Panc1 (cell line): ENCODE measurements at regions not wholly inside any gene's neighbourhood (a gene's known extent, or its start where the extent isn't known, plus 50 kb on each side); places are given as distances from the start of the nearest gene placed in this dataset.

Experiments used
- ATAC-seq: fragments of 200-7000 bp; cut with Tn5 transposase; 2 replicates; pipeline ENCODE4 v1.9.1; 2020; ENCODE audit warnings: mild to moderate bottlenecking, moderate library complexity
- BruUV-seq: library from RNA; stranded (reverse); fragments of 400-500 nt; replicated peaks from 2 replicates; lab custom pipeline; 2021; lab: Mats Ljungman, UMichigan
- CTCF ChIA-PET: fragments of 300-600 bp; sonication (Branson Sonifier 250); formaldehyde crosslinking; loops from one replicate; lab custom pipeline; 2022; ENCODE audit warnings: antibody characterized with exemption; lab: Charles Lee
- POLR2A ChIA-PET: fragments of 300-600 bp; sonication (Branson Sonifier 250); formaldehyde crosslinking; loops from one replicate; lab custom pipeline; 2022; ENCODE audit warnings: antibody characterized with exemption; lab: Charles Lee
- DNase-seq: peaks from one replicate; pipeline ENCODE4 v3.0.0-alpha.2; 2010; ENCODE audit warnings: low read depth, low spot score
- H3K27ac ChIP-seq: 2 replicates; pipeline ENCODE4 v1.5.1; 2011; ENCODE audit warnings: mild to moderate bottlenecking, low read length, inconsistent platforms
- H3K27me3 ChIP-seq: fragments of 200-500 bp; sonication (Bioruptor generic); 2 replicates; pipeline ENCODE4 v1.6.0; 2014; ENCODE audit warnings: low read length, inconsistent platforms; ENCODE audit not compliant: control insufficient read depth, insufficient read depth
- H3K36me3 ChIP-seq: fragments of 200-500 bp; sonication (Bioruptor generic); 2 replicates; pipeline ENCODE4 v1.5.1; 2014; ENCODE audit warnings: inconsistent platforms, mild to moderate bottlenecking, low read length, moderate library complexity; ENCODE audit not compliant: control insufficient read depth, insufficient read depth
- H3K4me1 ChIP-seq: 2 replicates; pipeline ENCODE4 v1.5.1; 2011; ENCODE audit warnings: inconsistent platforms, mild to moderate bottlenecking, low read length, moderate library complexity; ENCODE audit not compliant: control insufficient read depth, insufficient read depth
- H3K4me3 ChIP-seq, 2 experiments: 2 replicates each; pipeline ENCODE4 v1.5.1; 2011 to 2012; ENCODE audit warnings: low read depth in 2 of 2, low read length in 2 of 2, mild to moderate bottlenecking in 2 of 2, inconsistent platforms in 1 of 2, moderate library complexity in 1 of 2
- H3K9me3 ChIP-seq: fragments of 200-500 bp; sonication (Bioruptor generic); 2 replicates; pipeline ENCODE4 v1.5.1; 2014; ENCODE audit warnings: low read depth, mild to moderate bottlenecking, inconsistent platforms, low read length, moderate library complexity; ENCODE audit not compliant: control insufficient read depth, insufficient read depth
- POLR2AphosphoS5 ChIP-seq: IDR thresholded peaks from 2 replicates; pipeline ENCODE4 v1.6.1; 2012; ENCODE audit warnings: mild to moderate bottlenecking, low read depth, low read length, moderate library complexity
- SIN3A ChIP-seq: IDR thresholded peaks from 2 replicates; pipeline ENCODE4 v1.6.1; 2012; ENCODE audit warnings: low read depth, mild to moderate bottlenecking, low read length, moderate library complexity, borderline replicate concordance; ENCODE audit not compliant: insufficient read depth
- TCF7L2 ChIP-seq: IDR thresholded peaks from 2 replicates; pipeline ENCODE4 v1.6.1; 2011; ENCODE audit warnings: mild to moderate bottlenecking, low read depth, low read length, inconsistent platforms
- in situ Hi-C: cut with HindIII; loops from 2 replicates; pipeline ENCODE4 v1.10.0; 2016; ENCODE audit warnings: low sequenced_read_pairs, low pct_unique_long_range_greater_than_20kb
- intact Hi-C: fragments of 100-400 bp; cut with micrococcal nuclease; formaldehyde crosslinking; loops from one replicate; pipeline ENCODE4 v1.10.0; 2022; ENCODE audit not compliant: unreplicated experiment
- TF ChIP-seq, protein P1 (sequence below), 2 experiments: IDR thresholded peaks; 2 replicates each; pipeline ENCODE4 v1.6.1; 2011 to 2012; ENCODE audit warnings: low read depth in 2 of 2, control low read depth in 1 of 2, low read length in 1 of 2, mild to moderate bottlenecking in 1 of 2, moderate library complexity in 1 of 2; ENCODE audit not compliant: insufficient read depth in 1 of 2
- TF ChIP-seq, protein P2 (sequence below): fragments of 450-650 bp; IDR thresholded peaks from 2 replicates; pipeline ENCODE4 v1.5.1; 2017; ENCODE audit warnings: mild to moderate bottlenecking

DNA sequence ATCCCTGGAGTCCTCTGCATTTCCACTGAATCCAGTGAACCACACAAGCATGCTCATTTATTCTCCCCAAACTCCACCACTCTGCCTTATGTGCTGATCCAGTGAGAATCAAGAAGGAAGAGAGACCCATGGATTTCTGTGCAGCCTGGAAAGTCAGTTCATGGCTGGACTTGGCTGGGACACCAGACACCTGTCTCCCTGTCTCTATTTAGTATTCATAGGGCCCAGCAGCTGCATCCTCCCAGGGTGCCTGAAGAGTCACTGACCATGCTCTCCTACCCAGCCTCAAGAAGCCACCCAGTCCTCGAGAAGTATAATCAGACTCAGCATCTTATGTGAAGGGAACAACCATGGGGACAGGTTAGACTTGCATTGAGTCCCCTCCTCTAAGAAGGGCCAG is 83.2 kb downstream of the ZNF280B start:
- ChIA-PET CTCF (no interaction called here), POLR2A (no interaction called here)
- H3K4me1 ChIP-seq: no peaks in the 10 kb centered on the region; the same call in 1 of the 2 replicates

DNA sequence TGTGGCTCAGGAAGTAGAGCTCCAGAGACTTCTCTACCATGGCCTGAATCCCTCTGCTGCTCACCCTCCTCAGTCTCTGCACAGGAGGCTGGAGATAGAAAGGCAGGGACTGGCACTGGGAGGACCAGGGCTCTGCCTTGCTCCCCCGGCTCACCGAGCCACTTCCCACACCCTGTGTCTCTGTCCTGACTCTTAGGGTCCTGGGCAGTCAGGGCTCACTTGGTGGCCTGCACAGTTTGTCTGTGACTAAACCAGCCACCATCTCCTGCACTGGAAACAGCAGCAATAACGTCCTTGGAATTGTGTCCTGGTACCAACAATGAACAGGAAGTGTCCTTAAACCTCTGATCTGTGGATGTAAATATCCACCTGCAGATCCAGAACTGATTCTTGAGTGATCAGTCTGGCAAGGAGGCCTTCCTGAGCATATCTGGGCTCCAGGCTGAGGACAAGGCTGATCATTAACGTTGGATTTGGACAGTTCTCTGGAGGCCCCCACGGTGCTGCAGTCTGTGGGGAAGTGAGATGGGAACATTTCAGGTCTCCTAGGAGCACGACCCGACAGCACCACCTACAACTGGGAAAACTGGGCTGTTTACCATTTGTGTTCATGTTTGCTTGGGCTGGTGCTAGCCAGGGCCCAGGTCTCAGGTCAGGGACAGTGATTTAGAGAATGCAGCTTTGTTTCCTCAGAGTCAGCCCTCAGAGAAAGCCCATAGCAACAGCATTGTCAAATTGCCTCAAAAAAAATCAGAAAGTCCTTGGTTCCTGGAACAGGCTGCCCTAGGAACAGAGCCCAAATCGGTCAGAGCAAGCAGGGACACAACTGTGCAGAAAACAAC is 82.5 kb downstream of the ZNF280B start:
- Histone ChIP-seq H3K27me3 (peaks cover 8% of the 10 kb centered on the region), H3K4me3 (no peak overlapping the region), H3K4me1 (no peaks in the 10 kb centered on the region), H3K36me3 (no peaks in the 10 kb centered on the region), H3K9me3 (no peaks in the 10 kb centered on the region), H3K27ac (no peak overlapping the region)
- CTCF ChIA-PET: no interaction called here
- intact Hi-C loops (no loop called here), in situ Hi-C loops (no loop called here)
- ATAC-seq (no peak), DNase-seq (no peak)
- POLR2A ChIA-PET: no interaction called here
- BruUV-seq: no TSS peak
- TF ChIP-seq, protein P1, sequence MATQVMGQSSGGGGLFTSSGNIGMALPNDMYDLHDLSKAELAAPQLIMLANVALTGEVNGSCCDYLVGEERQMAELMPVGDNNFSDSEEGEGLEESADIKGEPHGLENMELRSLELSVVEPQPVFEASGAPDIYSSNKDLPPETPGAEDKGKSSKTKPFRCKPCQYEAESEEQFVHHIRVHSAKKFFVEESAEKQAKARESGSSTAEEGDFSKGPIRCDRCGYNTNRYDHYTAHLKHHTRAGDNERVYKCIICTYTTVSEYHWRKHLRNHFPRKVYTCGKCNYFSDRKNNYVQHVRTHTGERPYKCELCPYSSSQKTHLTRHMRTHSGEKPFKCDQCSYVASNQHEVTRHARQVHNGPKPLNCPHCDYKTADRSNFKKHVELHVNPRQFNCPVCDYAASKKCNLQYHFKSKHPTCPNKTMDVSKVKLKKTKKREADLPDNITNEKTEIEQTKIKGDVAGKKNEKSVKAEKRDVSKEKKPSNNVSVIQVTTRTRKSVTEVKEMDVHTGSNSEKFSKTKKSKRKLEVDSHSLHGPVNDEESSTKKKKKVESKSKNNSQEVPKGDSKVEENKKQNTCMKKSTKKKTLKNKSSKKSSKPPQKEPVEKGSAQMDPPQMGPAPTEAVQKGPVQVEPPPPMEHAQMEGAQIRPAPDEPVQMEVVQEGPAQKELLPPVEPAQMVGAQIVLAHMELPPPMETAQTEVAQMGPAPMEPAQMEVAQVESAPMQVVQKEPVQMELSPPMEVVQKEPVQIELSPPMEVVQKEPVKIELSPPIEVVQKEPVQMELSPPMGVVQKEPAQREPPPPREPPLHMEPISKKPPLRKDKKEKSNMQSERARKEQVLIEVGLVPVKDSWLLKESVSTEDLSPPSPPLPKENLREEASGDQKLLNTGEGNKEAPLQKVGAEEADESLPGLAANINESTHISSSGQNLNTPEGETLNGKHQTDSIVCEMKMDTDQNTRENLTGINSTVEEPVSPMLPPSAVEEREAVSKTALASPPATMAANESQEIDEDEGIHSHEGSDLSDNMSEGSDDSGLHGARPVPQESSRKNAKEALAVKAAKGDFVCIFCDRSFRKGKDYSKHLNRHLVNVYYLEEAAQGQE (IDR thresholded peaks at IDR 0.05; ENCODE audit: insufficient read depth in 1 of 2, low read depth in 2 of 2, low read length in 1 of 2): no peak

More for the DNA sequence above, 83.2 kb downstream of the ZNF280B start:
- TF ChIP-seq, protein P2, sequence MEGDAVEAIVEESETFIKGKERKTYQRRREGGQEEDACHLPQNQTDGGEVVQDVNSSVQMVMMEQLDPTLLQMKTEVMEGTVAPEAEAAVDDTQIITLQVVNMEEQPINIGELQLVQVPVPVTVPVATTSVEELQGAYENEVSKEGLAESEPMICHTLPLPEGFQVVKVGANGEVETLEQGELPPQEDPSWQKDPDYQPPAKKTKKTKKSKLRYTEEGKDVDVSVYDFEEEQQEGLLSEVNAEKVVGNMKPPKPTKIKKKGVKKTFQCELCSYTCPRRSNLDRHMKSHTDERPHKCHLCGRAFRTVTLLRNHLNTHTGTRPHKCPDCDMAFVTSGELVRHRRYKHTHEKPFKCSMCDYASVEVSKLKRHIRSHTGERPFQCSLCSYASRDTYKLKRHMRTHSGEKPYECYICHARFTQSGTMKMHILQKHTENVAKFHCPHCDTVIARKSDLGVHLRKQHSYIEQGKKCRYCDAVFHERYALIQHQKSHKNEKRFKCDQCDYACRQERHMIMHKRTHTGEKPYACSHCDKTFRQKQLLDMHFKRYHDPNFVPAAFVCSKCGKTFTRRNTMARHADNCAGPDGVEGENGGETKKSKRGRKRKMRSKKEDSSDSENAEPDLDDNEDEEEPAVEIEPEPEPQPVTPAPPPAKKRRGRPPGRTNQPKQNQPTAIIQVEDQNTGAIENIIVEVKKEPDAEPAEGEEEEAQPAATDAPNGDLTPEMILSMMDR: no peak
- no peak for TF ChIP-seq SIN3A
- TF ChIP-seq, protein P1 (IDR thresholded peaks at IDR 0.05; ENCODE audit: insufficient read depth in 1 of 2, low read depth in 2 of 2, low read length in 1 of 2): no peak
- no peak for TF ChIP-seq POLR2AphosphoS5
- TF ChIP-seq TCF7L2: no peak
- no peak overlapping the region for H3K4me3 ChIP-seq
- ATAC-seq (no peak), DNase-seq (no peak)
- BruUV-seq: no TSS peak
- no peak overlapping the region for H3K27ac ChIP-seq
- peaks cover 15% of the 10 kb centered on the region for H3K27me3 ChIP-seq
- intact Hi-C loops (no loop called here), in situ Hi-C loops (no loop called here)
- H3K9me3 ChIP-seq: no peaks in the 10 kb centered on the region
- H3K36me3 ChIP-seq: no peaks in the 10 kb centered on the region
